Stimulated activated CD8-positive, alpha-beta memory T cell treated with anti-CD3 and anti-CD28 coated beads, Interleukin-7, amount 100 ng/mL, for 48 hours (primary cell): ENCODE measurements at regions not wholly inside any gene's neighbourhood (a gene's known extent, or its start where the extent isn't known, plus 50 kb on each side); places are given as distances from the start of the nearest gene placed in this dataset.
A peak's percentile ranks its signal among the peaks of the same experiment; 100 is the strongest.

ENCODE experiments used
- DNase-seq, 2 donors: peaks; one replicate each; pipeline ENCODE4 v3.0.0-alpha.2; 2020; ENCODE audit warnings: low read depth in 1 of 2; ENCODE audit errors: extremely low read depth in 1 of 2

- DNase-seq: no peak
Observed at GRCh38 chr12:125720961-125721360, 655.7 kb downstream of the AACS start.

- DNase-seq: no peak
Observed at GRCh38 chr12:125734137-125734536, 668.9 kb downstream of the AACS start.

GRCh38 chr12:125738211-125738610 is 673.0 kb downstream of the AACS start:
- no peak for DNase-seq

- DNase-seq: no peak
Observed at GRCh38 chr12:125742413-125742812, 677.2 kb downstream of the AACS start.

- DNase-seq: no peak
Observed at GRCh38 chr12:125744201-125744600, 679.0 kb downstream of the AACS start.

- no peak for DNase-seq
Observed at GRCh38 chr12:125755512-125755911, 690.3 kb downstream of the AACS start.

GRCh38 chr12:125766091-125766490 is 700.9 kb downstream of the AACS start:
- no peak for DNase-seq

GRCh38 chr12:125772403-125772802 is 707.2 kb downstream of the AACS start:
- no peak for DNase-seq

- DNase-seq: peak in 1 of 2 donors; percentile 10
Observed at GRCh38 chr12:125773033-125773640, 707.9 kb downstream of the AACS start.

- DNase-seq: no peak
Observed at GRCh38 chr12:125775507-125775906, 710.3 kb downstream of the AACS start.

GRCh38 chr12:125776212-125776611 is 711.0 kb downstream of the AACS start:
- no peak for DNase-seq

GRCh38 chr12:125786143-125786542 is 720.9 kb downstream of the AACS start:
- DNase-seq: no peak

- no peak for DNase-seq
Observed at GRCh38 chr12:125794401-125794800, 729.2 kb downstream of the AACS start.

GRCh38 chr12:125797421-125798175 is 732.4 kb downstream of the AACS start:
- DNase-seq: no peak

GRCh38 chr12:125804660-125805059 is 739.4 kb downstream of the AACS start:
- DNase-seq: no peak

GRCh38 chr12:125824276-125824675 is 759.0 kb downstream of the AACS start:
- no peak for DNase-seq

GRCh38 chr12:125835852-125836251 is 770.6 kb downstream of the AACS start:
- no peak for DNase-seq

- DNase-seq: no peak
Observed at GRCh38 chr12:125836647-125837046, 771.4 kb downstream of the AACS start.

GRCh38 chr12:125841332-125841731 is 776.1 kb downstream of the AACS start:
- DNase-seq: no peak

- DNase-seq: no peak
Observed at GRCh38 chr12:125852116-125852515, 786.9 kb downstream of the AACS start.

GRCh38 chr12:125852679-125853078 is 787.4 kb downstream of the AACS start:
- no peak for DNase-seq

GRCh38 chr12:125853670-125854069 is 788.4 kb downstream of the AACS start:
- DNase-seq: no peak

GRCh38 chr12:125856366-125856765 is 791.1 kb downstream of the AACS start:
- no peak for DNase-seq
